Tibial nerve (tissue), 3 donors: ENCODE measurements at regions not wholly inside any gene's neighbourhood (a gene's known extent, or its start where the extent isn't known, plus 50 kb on each side); places are given as distances from the start of the nearest gene placed in this dataset.

Experiments
- CTCF ChIP-seq, 5 experiments: fragments of 200-600 bp in 3 of 5; fragments of 450-650 bp in 2 of 5; sonication (generic) in 3 of 5; IDR thresholded peaks; one replicate each; pipeline ENCODE4 v1.5.1; 2016 to 2019; ENCODE audit warnings: antibody characterized with exemption in 5 of 5, mild to moderate bottlenecking in 3 of 5, moderate library complexity in 2 of 5
- POLR2A ChIP-seq, 2 donors: fragments of 450-650 bp; IDR thresholded peaks; one replicate each; pipeline ENCODE4 v1.6.1; 2017; ENCODE audit warnings: antibody characterized with exemption in 2 of 2, mild to moderate bottlenecking in 2 of 2, moderate library complexity in 2 of 2

- no peak for TF ChIP-seq CTCF (IDR thresholded peaks at IDR 0.05)
- TF ChIP-seq POLR2A (IDR thresholded peaks at IDR 0.05) = no peak
Measured at GRCh38 chr2:228474466-228474865, 293.0 kb upstream of the SPHKAP start.
